HUDEP-2 (cell line): ENCODE measurements at regions not wholly inside any gene's neighbourhood (a gene's known extent, or its start where the extent isn't known, plus 50 kb on each side); places are given as distances from the start of the nearest gene placed in this dataset.
"Not testable (repeated sequence)": the region's sequence is repeated elsewhere in the genome, so short reads cannot be mapped to it uniquely, and the experiment has no call there.

Source experiments
- DNase-seq, 76 experiments: peaks; one replicate each; lab custom pipeline; 2025; ENCODE audit not compliant: unreplicated experiment in 76 of 76; lab: John Stamatoyannopoulos, UW

- DNase-seq: not testable (repeated sequence)
Measured at GRCh38 chr17:64730023-64730422, 67.9 kb upstream of the SMURF2 start.

GRCh38 chr17:64729201-64729600 lies 67.1 kb upstream of the SMURF2 start:
- DNase-seq: no peak

- DNase-seq: no peak
Measured at GRCh38 chr17:64728041-64728695, 66.1 kb upstream of the SMURF2 start.

GRCh38 chr17:64726025-64726424 lies 63.9 kb upstream of the SMURF2 start:
- not testable (repeated sequence) for DNase-seq

GRCh38 chr17:64724246-64724645 lies 62.1 kb upstream of the SMURF2 start:
- not testable (repeated sequence) for DNase-seq

GRCh38 chr17:64723781-64724180 lies 61.7 kb upstream of the SMURF2 start:
- no peak for DNase-seq

- not testable (repeated sequence) for DNase-seq
Measured at GRCh38 chr17:64721556-64721955, 59.4 kb upstream of the SMURF2 start.

- DNase-seq: not testable (repeated sequence)
Measured at GRCh38 chr17:64720253-64720652, 58.1 kb upstream of the SMURF2 start.

- DNase-seq: not testable (repeated sequence)
Measured at GRCh38 chr17:64719517-64719916, 57.4 kb upstream of the SMURF2 start.

- DNase-seq: not testable (repeated sequence)
Measured at GRCh38 chr17:64718816-64719215, 56.7 kb upstream of the SMURF2 start.

- DNase-seq: no peak
Measured at GRCh38 chr17:64718058-64718457, 56.0 kb upstream of the SMURF2 start.

GRCh38 chr17:64716496-64716895 lies 54.4 kb upstream of the SMURF2 start:
- DNase-seq: not testable (repeated sequence)

- DNase-seq: not testable (repeated sequence)
Measured at GRCh38 chr17:64713786-64714185, 51.7 kb upstream of the SMURF2 start.

GRCh38 chr17:64712557-64713351 lies 50.6 kb upstream of the SMURF2 start:
- DNase-seq: not testable (repeated sequence)
